SK-N-MC (cell line): ENCODE measurements at regions not wholly inside any gene's neighbourhood (a gene's known extent, or its start where the extent isn't known, plus 50 kb on each side); places are given as distances from the start of the nearest gene placed in this dataset.

Experiments used
- EZH2 ChIP-seq: fragments of 200-600 bp; sonication (generic); IDR thresholded peaks from one replicate; pipeline ENCODE4 v1.6.1; 2017; ENCODE audit warnings: antibody characterized with exemption
- POLR2AphosphoS5 ChIP-seq: IDR thresholded peaks from 2 replicates; pipeline ENCODE4 v1.6.1; 2012; ENCODE audit warnings: mild to moderate bottlenecking, low read depth, low read length, borderline replicate concordance

- no peak for TF ChIP-seq EZH2
- no peak for TF ChIP-seq POLR2AphosphoS5
Observed at GRCh38 chr21:28333578-28334075, 659.0 kb downstream of the LTN1 start.
